T-helper 1 cell treated with Interleukin-12 subunit alpha and Interleukin-12 subunit beta and Interleukin-4 antibody, amounts not matched to agents 30 ng/mL and 1 ng/mL, for 36 hours (primary cell): ENCODE measurements at regions not wholly inside any gene's neighbourhood (a gene's known extent, or its start where the extent isn't known, plus 50 kb on each side); places are given as distances from the start of the nearest gene placed in this dataset.
"Not testable (repeated sequence)": the region's sequence is repeated elsewhere in the genome, so short reads cannot be mapped to it uniquely, and the experiment has no call there.

ENCODE experiments used
- intact Hi-C: fragments of 100-400 bp; cut with micrococcal nuclease; formaldehyde crosslinking; loops from one replicate; pipeline ENCODE4 v1.15.1; 2024

- intact Hi-C loops, result no loop called here
Measured at GRCh38 chr11:103800406-103801114, 235.9 kb upstream of the DDI1 start.

- intact Hi-C loops, result no loop called here
Measured at GRCh38 chr11:103803062-103803461, 233.4 kb upstream of the DDI1 start.

- intact Hi-C loops, result no loop called here
Measured at GRCh38 chr11:103805688-103806009, 230.8 kb upstream of the DDI1 start.

- intact Hi-C loops, result no loop called here
Measured at GRCh38 chr11:103806130-103806895, 230.1 kb upstream of the DDI1 start.

GRCh38 chr11:103807806-103808205 lies 228.6 kb upstream of the DDI1 start:
- intact Hi-C loops, result no loop called here

- intact Hi-C loops, result no loop called here
Measured at GRCh38 chr11:103808252-103808651, 228.2 kb upstream of the DDI1 start.

- intact Hi-C loops, result no loop called here
Measured at GRCh38 chr11:103811870-103812455, 224.5 kb upstream of the DDI1 start.

GRCh38 chr11:103812680-103813079 lies 223.8 kb upstream of the DDI1 start:
- intact Hi-C loops, result no loop called here

- intact Hi-C loops, result not testable (repeated sequence)
Measured at GRCh38 chr11:103820345-103820744, 216.1 kb upstream of the DDI1 start.

GRCh38 chr11:103824116-103824515 lies 212.3 kb upstream of the DDI1 start:
- intact Hi-C loops, result no loop called here

GRCh38 chr11:103825469-103825868 lies 211.0 kb upstream of the DDI1 start:
- intact Hi-C loops, result no loop called here

- intact Hi-C loops, result no loop called here
Measured at GRCh38 chr11:103826856-103827255, 209.6 kb upstream of the DDI1 start.

GRCh38 chr11:103829596-103829995 lies 206.8 kb upstream of the DDI1 start:
- intact Hi-C loops, result no loop called here

- intact Hi-C loops, result no loop called here
Measured at GRCh38 chr11:103830205-103830604, 206.2 kb upstream of the DDI1 start.

- intact Hi-C loops, result no loop called here
Measured at GRCh38 chr11:103832762-103833161, 203.7 kb upstream of the DDI1 start.

- intact Hi-C loops, result no loop called here
Measured at GRCh38 chr11:103842191-103842590, 194.2 kb upstream of the DDI1 start.

- intact Hi-C loops, result no loop called here
Measured at GRCh38 chr11:103842795-103843194, 193.6 kb upstream of the DDI1 start.

GRCh38 chr11:103844327-103845215 lies 191.9 kb upstream of the DDI1 start:
- intact Hi-C loops, result no loop called here

- intact Hi-C loops, result no loop called here
Measured at GRCh38 chr11:103845331-103845730, 191.1 kb upstream of the DDI1 start.

GRCh38 chr11:103848686-103849085 lies 187.8 kb upstream of the DDI1 start:
- intact Hi-C loops, result no loop called here

- intact Hi-C loops, result no loop called here
Measured at GRCh38 chr11:103849366-103849765, 187.1 kb upstream of the DDI1 start.
